ENCODE measurements at regions not wholly inside any gene's neighbourhood (a gene's known extent, or its start where the extent isn't known, plus 50 kb on each side); places are given as distances from the start of the nearest gene placed in this dataset.
"Not testable (repeated sequence)": the region's sequence is repeated elsewhere in the genome, so short reads cannot be mapped to it uniquely, and the experiment has no call there.

DNA sequence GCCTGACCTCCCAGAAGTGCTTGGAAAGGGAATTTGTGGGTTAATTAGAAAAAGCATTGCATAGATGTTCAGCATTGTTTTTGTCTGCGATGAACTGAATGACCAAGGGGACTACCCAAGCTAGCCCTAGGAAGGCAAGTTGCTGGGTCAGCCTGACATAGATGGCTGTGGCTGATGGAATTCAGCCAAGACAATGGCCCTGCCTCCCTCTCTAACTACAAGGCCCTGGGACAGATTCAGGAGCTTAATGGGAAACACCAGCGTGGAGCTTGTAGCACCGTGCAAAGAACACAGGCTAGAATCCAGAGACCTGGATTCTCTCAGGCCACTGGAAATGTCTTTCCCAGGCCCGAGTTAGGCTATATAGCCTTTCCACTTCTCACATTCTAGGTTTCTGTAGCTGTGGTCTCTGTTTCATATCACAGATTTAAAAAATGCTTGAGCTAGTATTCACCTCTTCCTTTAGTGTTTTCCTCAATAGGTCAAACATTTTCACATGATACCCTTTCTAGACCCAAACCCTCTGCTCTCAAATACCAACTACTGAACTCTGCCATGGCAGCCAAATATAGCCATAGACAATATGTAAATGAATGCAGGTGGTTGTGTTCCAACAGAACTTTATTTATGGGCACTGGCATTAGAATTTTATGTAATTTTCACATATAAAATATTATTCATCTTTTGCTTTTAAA, 294.3 kb upstream of the MEX3C start:
- 89% methylated on average over 4 of the region's 4 CpGs for WGBS
- no peak overlapping the region for H3K27ac ChIP-seq (replicated peaks in 1 of 4)
- intact Hi-C loops (cut with DNase I) = no loop called here
- no peaks in the 10 kb centered on the region for H3K9me3 ChIP-seq
- H3K4me1 ChIP-seq = no peaks in the 10 kb centered on the region
- H3K36me3 ChIP-seq = no peaks in the 10 kb centered on the region
- H3K4me3 ChIP-seq = no peak overlapping the region
- no peaks in the 10 kb centered on the region for H3K27me3 ChIP-seq
- TF ChIP-seq, protein P1, sequence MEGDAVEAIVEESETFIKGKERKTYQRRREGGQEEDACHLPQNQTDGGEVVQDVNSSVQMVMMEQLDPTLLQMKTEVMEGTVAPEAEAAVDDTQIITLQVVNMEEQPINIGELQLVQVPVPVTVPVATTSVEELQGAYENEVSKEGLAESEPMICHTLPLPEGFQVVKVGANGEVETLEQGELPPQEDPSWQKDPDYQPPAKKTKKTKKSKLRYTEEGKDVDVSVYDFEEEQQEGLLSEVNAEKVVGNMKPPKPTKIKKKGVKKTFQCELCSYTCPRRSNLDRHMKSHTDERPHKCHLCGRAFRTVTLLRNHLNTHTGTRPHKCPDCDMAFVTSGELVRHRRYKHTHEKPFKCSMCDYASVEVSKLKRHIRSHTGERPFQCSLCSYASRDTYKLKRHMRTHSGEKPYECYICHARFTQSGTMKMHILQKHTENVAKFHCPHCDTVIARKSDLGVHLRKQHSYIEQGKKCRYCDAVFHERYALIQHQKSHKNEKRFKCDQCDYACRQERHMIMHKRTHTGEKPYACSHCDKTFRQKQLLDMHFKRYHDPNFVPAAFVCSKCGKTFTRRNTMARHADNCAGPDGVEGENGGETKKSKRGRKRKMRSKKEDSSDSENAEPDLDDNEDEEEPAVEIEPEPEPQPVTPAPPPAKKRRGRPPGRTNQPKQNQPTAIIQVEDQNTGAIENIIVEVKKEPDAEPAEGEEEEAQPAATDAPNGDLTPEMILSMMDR (IDR thresholded peaks at IDR 0.05) = no peak
- TF ChIP-seq POLR2AphosphoS5 (IDR thresholded peaks at IDR 0.05) = no peak
- no peak for DNase-seq (ENCODE audit: extremely low spot score)

DNA sequence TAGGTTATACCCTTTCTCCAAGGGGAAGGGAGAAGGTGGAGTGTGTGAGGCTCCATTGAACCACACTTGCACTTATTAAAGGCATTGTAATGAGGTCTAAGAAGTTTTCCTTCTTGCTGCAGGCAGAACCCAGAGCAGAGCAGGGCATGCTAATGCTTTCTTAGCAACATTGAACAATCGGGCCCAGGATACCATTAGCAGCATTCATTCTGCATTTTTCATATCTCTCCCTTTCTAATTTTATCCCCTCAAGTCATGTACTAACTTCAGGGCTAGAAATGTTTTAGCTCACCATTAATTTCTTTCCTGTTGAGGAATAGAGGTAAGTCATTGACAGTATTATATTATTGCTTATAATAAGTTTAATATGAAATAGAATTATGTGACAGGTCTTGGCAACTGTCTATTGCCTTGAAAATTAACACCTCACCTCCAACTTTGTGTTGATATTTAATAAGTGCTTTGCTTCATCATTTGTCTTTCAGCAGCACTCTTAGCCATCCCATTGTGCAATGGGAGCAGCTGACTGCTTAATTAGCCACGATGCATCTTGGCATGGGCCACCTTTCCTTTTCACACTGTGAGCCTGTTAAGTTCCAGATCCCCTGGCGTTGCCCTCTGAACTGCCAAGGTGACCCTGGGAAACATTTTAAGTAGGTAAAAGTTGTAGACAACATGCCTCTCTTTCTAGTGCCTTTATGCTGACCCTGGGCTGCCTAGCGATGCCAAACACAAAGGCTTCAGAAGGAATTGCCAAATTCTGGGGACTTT, 300.8 kb upstream of the MEX3C start:
- Histone ChIP-seq H3K27ac (replicated peaks in 1 of 4) (no peak overlapping the region), H3K4me3 (no peak overlapping the region), H3K36me3 (no peaks in the 10 kb centered on the region), H3K27me3 (no peaks in the 10 kb centered on the region), H3K9me3 (no peaks in the 10 kb centered on the region), H3K4me1 (peaks cover 0 to 9% (median 3%) of the 10 kb centered on the region in 4 donors)
- DNase-seq (ENCODE audit: extremely low spot score) = peak; percentile 79
- intact Hi-C loops (cut with DNase I) = no loop called here
- WGBS = 50% methylated on average over 4 of the region's 4 CpGs
- TF ChIP-seq POLR2A (IDR thresholded peaks at IDR 0.05; ENCODE audit: low read depth) (no peak), EP300 (IDR thresholded peaks at IDR 0.05) (no peak)
- TF ChIP-seq, protein P1 (IDR thresholded peaks at IDR 0.05) = no peak

DNA sequence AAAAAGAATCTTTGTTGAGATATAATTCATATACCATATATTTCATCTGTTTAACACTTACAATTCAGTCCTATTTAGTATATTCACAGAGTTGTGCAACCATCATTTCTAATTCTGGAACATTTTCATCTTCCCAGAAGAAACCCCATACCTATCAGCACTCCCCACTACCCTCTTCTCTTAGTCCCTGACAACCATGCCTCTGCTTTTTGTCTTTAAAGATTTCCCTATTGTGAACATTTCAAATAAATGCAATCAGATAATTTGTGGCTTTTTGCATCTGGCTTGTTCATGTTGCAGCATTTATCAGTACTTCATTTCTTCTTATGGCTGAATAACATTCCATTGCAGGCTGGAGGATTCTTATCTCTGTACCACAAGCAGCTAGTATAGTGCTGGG, 305.9 kb upstream of the MEX3C start:
- Histone ChIP-seq H3K27me3 (no peaks in the 10 kb centered on the region), H3K27ac (replicated peaks in 1 of 4) (no peak overlapping the region), H3K4me1 (peaks cover 0 to 6% (median 3%) of the 10 kb centered on the region in 4 donors), H3K36me3 (no peaks in the 10 kb centered on the region), H3K9me3 (peaks cover 0 to 3% (median 0%) of the 10 kb centered on the region in 4 donors), H3K4me3 (no peak overlapping the region)
- intact Hi-C loops (cut with DNase I) = no loop called here
- no peak for DNase-seq (ENCODE audit: extremely low spot score)
- TF ChIP-seq POLR2A (IDR thresholded peaks at IDR 0.05; ENCODE audit: low read depth) (no peak), POLR2AphosphoS5 (IDR thresholded peaks at IDR 0.05) (no peak), EP300 (IDR thresholded peaks at IDR 0.05) (no peak)
- TF ChIP-seq, protein P1 (IDR thresholded peaks at IDR 0.05) = no peak

DNA sequence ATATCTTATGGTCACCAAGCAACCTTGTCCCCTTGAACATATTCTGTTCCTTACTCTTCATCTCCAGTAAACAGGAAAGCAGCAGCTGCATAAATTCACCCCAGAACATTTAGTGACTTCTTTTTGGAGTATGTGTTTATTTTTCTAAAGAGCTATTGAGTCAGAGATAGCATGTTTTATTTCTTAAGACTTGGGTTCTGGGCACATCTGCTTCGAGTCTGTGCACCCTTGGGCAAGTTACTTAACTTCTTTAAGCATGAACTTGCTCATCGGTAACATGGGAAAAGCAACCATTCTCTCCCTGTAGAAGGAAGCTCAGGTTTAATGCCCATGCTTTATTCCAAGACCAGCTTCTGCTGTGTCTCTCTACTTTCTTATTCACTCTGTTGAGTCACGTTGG, 309.3 kb upstream of the MEX3C start:
- H3K4me1 ChIP-seq = no peaks in the 10 kb centered on the region
- peaks cover 0 to 15% (median 4%) of the 10 kb centered on the region in 4 donors for H3K9me3 ChIP-seq
- TF ChIP-seq EP300 (IDR thresholded peaks at IDR 0.05) (no peak), POLR2A (IDR thresholded peaks at IDR 0.05; ENCODE audit: low read depth) (no peak), POLR2AphosphoS5 (IDR thresholded peaks at IDR 0.05) (no peak)
- TF ChIP-seq, protein P1 (IDR thresholded peaks at IDR 0.05) = no peak
- intact Hi-C loops (cut with DNase I) = no loop called here
- DNase-seq (ENCODE audit: extremely low spot score) = no peak
- H3K27me3 ChIP-seq = no peaks in the 10 kb centered on the region
- no peak overlapping the region for H3K27ac ChIP-seq (replicated peaks in 1 of 4)
- H3K36me3 ChIP-seq = no peaks in the 10 kb centered on the region
- H3K4me3 ChIP-seq = no peak overlapping the region
- WGBS = 92% methylated on average over 3 of the region's 3 CpGs

DNA sequence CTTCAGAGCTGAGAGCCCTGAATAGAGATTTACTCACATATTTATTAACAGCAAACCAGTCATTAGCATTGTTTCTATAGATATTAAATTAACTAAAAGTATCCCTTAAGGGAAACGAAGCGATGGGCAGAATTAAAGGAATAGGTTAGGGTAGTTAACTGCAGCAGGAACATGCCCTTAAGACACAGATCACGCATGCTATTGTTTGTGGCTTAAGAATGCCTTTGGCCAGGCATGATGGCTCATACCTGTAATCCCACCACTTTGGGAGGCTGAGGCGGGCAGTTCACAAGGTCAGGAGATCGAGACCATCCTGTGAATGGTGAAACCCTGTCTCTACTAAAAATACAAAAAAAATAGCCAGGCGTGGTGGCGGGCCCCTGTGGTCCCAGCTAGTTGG, 310.9 kb upstream of the MEX3C start:
- DNase-seq (ENCODE audit: extremely low spot score); H3K27me3 ChIP-seq; H3K4me1 ChIP-seq; H3K27ac ChIP-seq (replicated peaks in 1 of 4); H3K4me3 ChIP-seq; intact Hi-C loops (cut with DNase I); H3K36me3 ChIP-seq: not testable (repeated sequence)
- 95% methylated on average over 7 of the region's 7 CpGs for WGBS
- H3K9me3 ChIP-seq = peaks cover 0 to 15% (median 4%) of the 10 kb centered on the region in 4 donors

All from esophagus muscularis mucosa (tissue), 4 donors.